Neural cell (in vitro differentiated cells): ENCODE measurements at regions not wholly inside any gene's neighbourhood (a gene's known extent, or its start where the extent isn't known, plus 50 kb on each side); places are given as distances from the start of the nearest gene placed in this dataset.

Experiments
- H2AFZ ChIP-seq: fragments of 200-600, 300-800 bp; sonication (generic), shearing (Covaris generic); 2 replicates; pipeline ENCODE4 v1.6.0; 2014; ENCODE audit warnings: low read depth, mild to moderate bottlenecking, antibody characterized with exemption, low read length, moderate library complexity
- H3F3A ChIP-seq: fragments of 200-600 bp; shearing (Covaris generic); 2 replicates; pipeline ENCODE4 v1.6.1; 2016; ENCODE audit warnings: mild to moderate bottlenecking, moderate library complexity, mixed read lengths, antibody characterized with exemption, low read length; ENCODE audit not compliant: insufficient read depth, poor library complexity, severe bottlenecking
- H3K27ac ChIP-seq: fragments of 200-600, 300-800 bp; sonication (generic), shearing (Covaris generic); 2 replicates; pipeline ENCODE4 v1.5.1; 2014; ENCODE audit warnings: mild to moderate bottlenecking, low read length, moderate library complexity
- H3K27me3 ChIP-seq: fragments of 300-800, 200-600 bp; sonication (generic), shearing (Covaris generic); 2 replicates; pipeline ENCODE4 v1.6.0; 2014; ENCODE audit warnings: mild to moderate bottlenecking, low read depth, low read length, moderate library complexity; ENCODE audit not compliant: insufficient read depth
- H3K36me3 ChIP-seq: fragments of 300-800, 200-600 bp; sonication (generic), shearing (Covaris generic); 2 replicates; pipeline ENCODE4 v1.5.1; 2014; ENCODE audit warnings: mild to moderate bottlenecking, antibody characterized with exemption, low read length, moderate library complexity; ENCODE audit not compliant: insufficient read depth
- H3K4me2 ChIP-seq: fragments of 300-800, 200-600 bp; sonication (generic), shearing (Covaris generic); 2 replicates; pipeline ENCODE4 v1.6.0; 2014; ENCODE audit warnings: mild to moderate bottlenecking, low read length
- H3K4me3 ChIP-seq: fragments of 300-800, 200-600 bp; sonication (generic), shearing (Covaris generic); 2 replicates; pipeline ENCODE4 v1.5.1; 2014; ENCODE audit warnings: mild to moderate bottlenecking, low read length, moderate library complexity
- H3K79me2 ChIP-seq: fragments of 200-600 bp; shearing (Covaris generic); replicated peaks from 2 replicates; pipeline ENCODE4 v1.6.0; 2014; ENCODE audit warnings: mild to moderate bottlenecking, low read length, moderate library complexity; ENCODE audit not compliant: insufficient read depth
- H3K9ac ChIP-seq: fragments of 300-800, 200-600 bp; sonication (generic), shearing (Covaris generic); 2 replicates; pipeline ENCODE4 v1.6.1; 2016; ENCODE audit warnings: mild to moderate bottlenecking, low read length, mixed read lengths
- H3K9me2 ChIP-seq: fragments of 200-600 bp; shearing (Covaris generic); 2 replicates; pipeline ENCODE4 v1.6.1; 2016; ENCODE audit warnings: mild to moderate bottlenecking, low read length, mixed read lengths; ENCODE audit not compliant: insufficient read depth
- H3K9me3 ChIP-seq: fragments of 200-600, 300-800 bp; sonication (generic), shearing (Covaris generic); 2 replicates; pipeline ENCODE4 v1.6.1; 2016; ENCODE audit warnings: mild to moderate bottlenecking, mixed run types, low read length, moderate library complexity, mixed read lengths
- H4K20me1 ChIP-seq: fragments of 200-600 bp; shearing (Covaris generic); 2 replicates; pipeline ENCODE4 v1.6.1; 2016; ENCODE audit warnings: mild to moderate bottlenecking, mixed run types; ENCODE audit not compliant: insufficient read depth
- CTCF ChIP-seq: fragments of 450-650 bp; IDR thresholded peaks from 2 replicates; pipeline ENCODE4 v1.5.1; 2014; ENCODE audit warnings: antibody characterized with exemption, mild to moderate bottlenecking, moderate library complexity; ENCODE audit not compliant: poor library complexity, severe bottlenecking
- EP300 ChIP-seq: fragments of 450-650 bp; conservative IDR thresholded peaks from 2 replicates; pipeline ENCODE4 v1.6.1; 2014; ENCODE audit warnings: antibody characterized with exemption, mild to moderate bottlenecking, moderate library complexity; ENCODE audit not compliant: poor library complexity, severe bottlenecking
- EZH2 ChIP-seq: fragments of 200-600, 300-800 bp; shearing (Covaris generic), sonication (generic); IDR thresholded peaks from 2 replicates; pipeline ENCODE4 v1.6.1; 2014; ENCODE audit warnings: antibody characterized with exemption, low read length, borderline replicate concordance, mild to moderate bottlenecking; ENCODE audit not compliant: insufficient read depth, poor library complexity, severe bottlenecking
- MXI1 ChIP-seq: fragments of 450-650 bp; conservative IDR thresholded peaks from 2 replicates; pipeline ENCODE4 v1.6.1; 2014; ENCODE audit warnings: antibody characterized with exemption, mild to moderate bottlenecking; ENCODE audit not compliant: poor library complexity, severe bottlenecking
- POLR2AphosphoS5 ChIP-seq: IDR thresholded peaks from 2 replicates; pipeline ENCODE4 v1.6.1; 2012
- RAD21 ChIP-seq: fragments of 450-650 bp; conservative IDR thresholded peaks from 2 replicates; pipeline ENCODE4 v1.6.1; 2014; ENCODE audit warnings: antibody characterized with exemption, mild to moderate bottlenecking, moderate library complexity
- REST ChIP-seq: IDR thresholded peaks from 2 replicates; pipeline ENCODE4 v1.6.1; 2012; ENCODE audit warnings: borderline replicate concordance
- SMC3 ChIP-seq: fragments of 450-650 bp; conservative IDR thresholded peaks from 2 replicates; pipeline ENCODE4 v1.6.1; 2014; ENCODE audit warnings: antibody characterized with exemption, mild to moderate bottlenecking, moderate library complexity; ENCODE audit not compliant: poor library complexity
- TAF1 ChIP-seq: IDR thresholded peaks from 2 replicates; pipeline ENCODE4 v1.6.1; 2012; ENCODE audit warnings: low read depth

- Histone ChIP-seq H3F3A (no peaks in the 10 kb centered on the region), H3K4me3 (no peak overlapping the region), H2AFZ (no peak overlapping the region), H3K27me3 (no peaks in the 10 kb centered on the region), H3K36me3 (no peaks in the 10 kb centered on the region), H3K27ac (no peak overlapping the region), H3K79me2 (no peaks in the 10 kb centered on the region), H3K4me2 (no peak overlapping the region), H3K9ac (no peak overlapping the region), H4K20me1 (no peaks in the 10 kb centered on the region), H3K9me3 (no peaks in the 10 kb centered on the region), H3K9me2 (no peaks in the 10 kb centered on the region)
- TF ChIP-seq POLR2AphosphoS5: no peak
- TF ChIP-seq SMC3: no peak
- no peak for TF ChIP-seq CTCF
- TF ChIP-seq EZH2: no peak
- TF ChIP-seq EP300: no peak
- no peak for TF ChIP-seq MXI1
- no peak for TF ChIP-seq RAD21
- TF ChIP-seq TAF1: no peak
- TF ChIP-seq REST: no peak
Measured at GRCh38 chr1:214727274-214727673, 124.3 kb downstream of the CENPF start.

- H3K9ac ChIP-seq: no peak overlapping the region
- no peak overlapping the region for H3K27ac ChIP-seq
- no peaks in the 10 kb centered on the region for H4K20me1 ChIP-seq
- no peaks in the 10 kb centered on the region for H3K36me3 ChIP-seq
- H3K9me3 ChIP-seq: no peaks in the 10 kb centered on the region
- no peaks in the 10 kb centered on the region for H3F3A ChIP-seq
- H3K9me2 ChIP-seq: no peaks in the 10 kb centered on the region
- H2AFZ ChIP-seq: no peak overlapping the region
- no peaks in the 10 kb centered on the region for H3K27me3 ChIP-seq
- no peak overlapping the region for H3K4me3 ChIP-seq
- H3K4me2 ChIP-seq: no peak overlapping the region
- no peaks in the 10 kb centered on the region for H3K79me2 ChIP-seq
- TF ChIP-seq TAF1 (no peak), POLR2AphosphoS5 (peak; percentile 84), EP300 (peak; percentile 98), MXI1 (no peak), REST (peak; percentile 34), EZH2 (no peak), SMC3 (no peak), CTCF (no peak), RAD21 (no peak)
Measured at GRCh38 chr1:214739621-214740238, 136.7 kb downstream of the CENPF start.
